AG09319 (cell line): ENCODE measurements at regions not wholly inside any gene's neighbourhood (a gene's known extent, or its start where the extent isn't known, plus 50 kb on each side); places are given as distances from the start of the nearest gene placed in this dataset.
"Not testable (repeated sequence)": the region's sequence is repeated elsewhere in the genome, so short reads cannot be mapped to it uniquely, and the experiment has no call there.

ENCODE experiments used
- DNase-seq: peaks from one replicate; pipeline ENCODE4 v3.0.0-alpha.2; 2010; ENCODE audit warnings: low read depth; ENCODE audit errors: extremely low read depth
- CTCF ChIP-seq: IDR thresholded peaks from 2 replicates; pipeline ENCODE4 v1.5.1; 2011; ENCODE audit warnings: low read depth, mild to moderate bottlenecking, inconsistent platforms, low read length, moderate library complexity

- TF ChIP-seq CTCF = no peak
- no peak for DNase-seq
These were observed 156.4 kb upstream of the PLXNC1 start for GRCh38 chr12:93991829-93992461.

- no peak for DNase-seq
- TF ChIP-seq CTCF = no peak
These were observed 153.7 kb upstream of the PLXNC1 start for GRCh38 chr12:93994721-93995120.

GRCh38 chr12:93996321-93996720, 152.1 kb upstream of the PLXNC1 start:
- no peak for DNase-seq
- no peak for TF ChIP-seq CTCF

GRCh38 chr12:94001691-94002090, 146.7 kb upstream of the PLXNC1 start:
- TF ChIP-seq CTCF = no peak
- DNase-seq = no peak

- DNase-seq = not testable (repeated sequence)
These were observed 145.5 kb upstream of the PLXNC1 start for GRCh38 chr12:94002925-94003324.

- not testable (repeated sequence) for DNase-seq
These were observed 140.5 kb upstream of the PLXNC1 start for GRCh38 chr12:94007833-94008232.

GRCh38 chr12:94010307-94010706, 138.1 kb upstream of the PLXNC1 start:
- no peak for TF ChIP-seq CTCF
- DNase-seq = no peak

GRCh38 chr12:94012071-94012470, 136.3 kb upstream of the PLXNC1 start:
- no peak for DNase-seq
- TF ChIP-seq CTCF = no peak
